NCI-H82 (cell line): ENCODE measurements at regions not wholly inside any gene's neighbourhood (a gene's known extent, or its start where the extent isn't known, plus 50 kb on each side); places are given as distances from the start of the nearest gene placed in this dataset.

ENCODE experiments used
- DNase-seq: peaks from one replicate; lab custom pipeline; 2025; lab: John Stamatoyannopoulos, UW

DNA sequence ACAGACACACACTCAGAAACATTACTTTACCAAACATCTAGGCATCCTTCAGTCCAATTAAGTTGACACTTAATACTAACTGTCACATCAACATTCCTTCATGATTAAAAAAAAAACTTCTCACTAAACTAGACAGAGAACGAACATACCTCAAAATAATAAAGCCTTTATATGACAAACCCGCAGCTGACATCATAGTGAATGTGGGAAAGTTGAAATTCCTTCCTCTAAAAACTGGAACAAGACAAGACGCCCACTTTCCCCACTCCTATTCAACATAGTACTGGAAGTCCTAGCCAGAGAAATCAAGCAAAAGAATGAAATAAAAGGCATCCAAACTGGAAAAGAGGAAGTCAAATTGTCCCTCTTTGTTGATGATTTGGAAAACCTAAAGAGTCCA is 96.9 kb upstream of the PPP1R9A start:
- no peak for DNase-seq

DNA sequence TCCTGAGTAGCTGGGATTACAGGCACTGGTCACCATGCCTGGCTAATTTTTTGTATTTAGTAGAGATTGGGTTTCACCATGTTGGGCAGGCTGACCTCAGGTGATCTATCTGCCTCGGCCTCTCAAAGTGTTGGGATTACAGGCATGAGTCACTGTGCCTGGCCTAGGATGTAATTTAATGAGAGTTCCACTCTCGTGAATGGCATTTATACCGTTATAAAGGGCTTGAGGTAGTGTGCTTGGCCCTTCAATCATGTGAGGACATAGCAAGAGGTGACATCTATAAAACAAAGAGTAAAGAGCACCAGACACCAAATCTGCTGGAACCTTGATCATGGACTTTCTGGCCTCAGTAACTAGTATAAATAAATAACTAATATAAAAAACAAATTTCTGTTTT is 93.5 kb upstream of the PPP1R9A start:
- no peak for DNase-seq

DNA sequence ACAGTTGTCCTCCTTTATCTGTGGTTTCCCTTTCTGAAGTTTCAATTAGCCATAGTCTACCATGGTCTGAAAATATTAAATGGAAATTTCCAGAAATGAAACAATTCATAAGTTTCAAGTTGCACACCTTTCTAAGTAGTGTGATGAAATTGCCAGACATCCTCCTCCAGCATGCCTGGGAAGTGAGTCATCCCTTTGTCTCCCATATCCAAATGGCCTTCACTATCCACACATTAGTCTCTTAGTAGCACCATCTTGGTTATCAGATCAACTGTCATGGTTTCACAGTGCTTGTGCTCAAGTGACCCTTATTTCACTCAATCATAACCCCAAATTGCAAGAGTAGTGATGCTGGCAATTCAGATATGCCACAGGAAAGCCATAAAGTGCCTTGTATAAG is 83.4 kb upstream of the PPP1R9A start:
- DNase-seq = no peak

DNA sequence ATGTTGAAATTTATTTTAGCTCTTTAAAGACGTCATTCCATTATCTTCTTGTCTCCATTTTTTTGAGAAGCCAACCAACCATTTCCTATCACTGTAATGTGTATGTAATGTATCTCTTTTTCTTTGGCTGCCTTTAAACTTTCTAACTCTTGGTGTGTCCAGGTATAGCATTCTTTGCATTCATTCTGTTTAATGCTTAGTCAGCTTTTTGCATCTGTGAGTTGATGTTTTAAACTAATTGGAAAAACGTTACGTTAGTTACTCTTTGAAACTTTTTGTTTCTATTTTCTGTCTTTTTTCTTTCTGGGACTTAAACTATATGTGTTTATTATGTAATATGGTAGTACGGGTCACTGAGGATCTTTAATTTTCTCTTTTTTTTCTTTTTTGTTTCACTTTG is 77.4 kb upstream of the PPP1R9A start:
- no peak for DNase-seq

DNA sequence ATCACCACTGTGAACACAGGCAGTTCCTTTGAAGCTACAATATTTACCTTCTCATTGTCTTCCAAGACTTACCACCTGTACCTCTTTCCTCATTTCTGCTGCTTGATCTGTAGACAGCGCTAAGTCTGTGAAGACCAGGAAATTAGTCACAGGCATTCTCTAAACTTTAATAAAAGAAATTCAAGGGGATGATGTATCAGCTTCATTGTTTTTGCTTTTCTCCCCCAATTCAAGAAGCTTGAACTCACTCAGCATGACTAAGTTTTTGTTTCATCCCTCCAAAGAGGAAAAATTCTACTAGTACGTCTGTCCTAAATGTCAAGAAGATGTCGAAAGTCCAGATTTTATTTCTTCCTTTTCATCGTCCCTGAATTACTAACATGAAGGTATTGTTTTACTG is 75.3 kb upstream of the PPP1R9A start:
- no peak for DNase-seq

DNA sequence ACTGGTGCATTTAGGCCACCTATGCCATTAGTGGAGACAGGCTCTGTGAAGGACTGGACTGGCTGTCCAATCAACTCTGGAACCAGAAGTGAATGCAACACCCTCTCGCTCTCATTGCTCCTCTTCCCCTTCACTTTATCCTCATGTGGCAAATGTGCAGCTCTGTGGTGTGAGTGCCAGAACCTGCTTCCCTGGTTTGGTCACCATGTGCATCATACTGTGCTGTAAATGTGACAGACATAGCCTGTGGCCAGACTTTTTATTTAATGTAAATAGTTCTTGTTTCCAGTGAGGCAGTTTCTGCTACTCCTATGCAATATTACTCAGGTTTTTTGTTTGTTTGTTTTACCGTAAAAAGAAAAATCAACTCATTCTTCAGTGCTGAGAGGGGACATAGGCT is 73.0 kb upstream of the PPP1R9A start:
- no peak for DNase-seq

DNA sequence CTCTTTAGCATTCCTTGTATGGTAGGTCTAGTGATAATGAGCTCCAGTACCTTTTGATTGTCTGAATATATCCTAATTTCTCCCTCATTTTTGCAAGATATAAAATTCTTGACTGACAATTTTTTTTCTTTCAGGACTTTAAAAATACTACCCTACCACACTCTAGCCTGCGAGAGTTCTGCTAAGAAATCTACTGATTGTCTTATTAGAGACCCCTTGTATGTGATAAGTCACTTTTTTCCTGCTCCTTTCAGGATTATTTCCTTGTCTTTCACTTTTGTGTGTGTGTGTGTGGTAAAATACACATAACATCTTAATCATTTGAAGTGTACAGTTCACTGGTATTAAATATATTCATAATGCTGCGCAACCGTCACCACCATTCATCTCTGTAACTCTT is 68.7 kb upstream of the PPP1R9A start:
- no peak for DNase-seq

DNA sequence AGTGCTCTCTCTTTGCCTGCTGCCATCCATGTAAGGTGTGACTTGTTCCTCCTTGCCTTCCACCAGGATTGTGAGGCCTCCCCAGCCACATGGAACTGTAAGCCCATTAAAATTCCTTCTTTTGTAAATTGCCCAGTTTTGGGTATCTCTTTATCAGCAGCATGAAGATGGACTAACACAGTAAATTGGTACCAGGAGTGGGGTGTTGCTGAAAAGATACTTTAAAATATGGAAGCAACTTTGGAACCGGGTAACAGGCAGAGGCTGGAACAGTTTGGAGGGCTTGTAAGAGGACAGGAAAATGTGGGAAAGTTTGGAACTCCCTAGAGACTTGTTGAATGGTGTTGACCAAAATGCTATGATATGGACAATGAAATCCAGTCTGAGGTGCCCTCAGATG is 63.8 kb upstream of the PPP1R9A start:
- no peak for DNase-seq

DNA sequence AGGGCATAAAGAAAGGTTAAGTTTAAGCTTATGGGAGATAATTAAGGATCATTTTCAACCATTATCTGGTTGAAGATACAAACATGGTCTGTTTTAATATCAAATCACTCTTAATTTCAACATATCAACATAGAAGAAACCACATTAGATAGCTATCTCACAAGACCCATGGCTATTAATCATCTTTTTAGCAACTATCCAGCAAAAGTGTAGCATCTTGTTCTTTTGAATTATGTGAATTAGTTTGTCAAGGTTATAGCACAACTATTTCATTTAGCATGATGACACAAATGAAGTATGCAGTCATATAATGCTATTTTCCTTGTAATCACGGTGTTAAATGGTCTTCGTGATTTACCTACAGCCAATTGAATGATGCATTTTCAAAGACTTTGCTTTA is 58.9 kb upstream of the PPP1R9A start:
- DNase-seq = no peak

DNA sequence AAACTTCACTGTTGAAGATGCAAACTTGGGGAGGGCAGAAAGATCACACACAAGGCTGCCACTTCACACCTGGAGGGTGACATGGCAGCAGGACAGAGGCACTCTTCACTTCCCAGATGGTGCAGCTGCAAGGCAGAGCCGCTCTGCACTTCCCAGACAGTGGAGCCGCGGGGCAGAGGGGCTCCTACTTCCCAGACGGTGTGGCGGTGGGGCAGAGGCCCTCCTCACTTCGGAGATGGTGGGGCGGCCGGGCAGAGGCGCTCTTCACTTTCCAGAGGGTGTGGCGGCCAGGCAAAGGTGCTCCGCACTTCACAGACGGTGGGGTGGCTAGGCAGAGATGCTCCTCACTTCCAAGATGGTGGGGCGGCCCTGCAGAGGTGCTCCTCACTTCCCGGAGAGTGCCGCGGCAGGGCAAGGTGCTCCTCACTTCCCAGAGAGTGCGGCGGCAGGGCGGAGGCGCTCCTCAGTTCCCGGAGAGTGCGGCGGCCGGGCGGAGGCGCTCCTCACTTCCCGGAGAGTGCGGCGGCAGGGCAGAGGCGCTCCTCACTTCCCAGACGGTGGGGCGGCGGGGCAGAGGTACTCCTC is 58.3 kb upstream of the PPP1R9A start:
- DNase-seq = no peak

DNA sequence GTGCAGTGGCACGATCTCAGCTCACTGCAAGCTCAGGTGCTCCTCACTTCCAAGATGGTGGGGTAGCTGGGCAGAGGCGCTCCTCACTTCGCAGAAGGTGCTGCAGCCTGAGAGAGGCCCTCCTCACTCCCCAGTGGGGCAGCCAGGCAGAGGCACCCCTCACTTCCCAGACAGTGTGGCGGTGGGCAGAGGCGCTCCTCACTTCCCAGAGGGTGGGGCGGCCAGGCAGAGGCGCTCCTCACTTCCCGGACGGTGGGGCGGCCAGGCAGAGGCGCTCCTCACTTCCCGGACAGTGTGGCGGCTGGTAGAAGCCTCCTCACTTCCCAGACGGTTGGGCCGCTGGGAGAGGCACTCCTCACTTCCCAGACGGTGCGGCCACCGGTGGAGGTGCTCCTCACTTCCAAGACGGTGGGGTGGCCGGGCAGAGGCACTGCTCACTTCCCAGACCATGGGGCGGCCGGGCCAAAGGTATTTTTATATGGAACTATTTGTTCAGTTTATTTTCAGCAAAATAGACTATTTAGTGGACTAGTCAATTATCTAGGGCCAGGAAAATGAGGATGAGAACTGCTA is 57.7 kb upstream of the PPP1R9A start:
- DNase-seq = no peak

DNA sequence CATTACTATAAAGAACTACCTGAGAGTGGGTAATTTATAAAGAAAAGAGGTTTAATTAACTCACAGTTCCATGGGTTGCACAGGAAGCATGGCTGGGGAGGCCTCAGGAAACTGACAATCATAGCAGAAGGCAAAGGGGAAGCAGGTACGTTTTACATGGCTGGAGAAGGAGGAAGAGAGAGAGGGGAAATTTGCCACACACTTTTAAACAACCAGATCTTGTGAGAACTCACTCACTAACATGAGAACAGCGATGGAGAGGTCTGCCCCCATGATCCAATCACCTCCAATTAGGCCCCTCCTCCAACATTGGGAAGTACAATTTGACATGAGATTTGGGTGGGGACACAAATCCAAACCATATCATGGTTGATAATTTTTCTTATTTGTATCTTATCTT is 51.8 kb upstream of the PPP1R9A start:
- DNase-seq = no peak

DNA sequence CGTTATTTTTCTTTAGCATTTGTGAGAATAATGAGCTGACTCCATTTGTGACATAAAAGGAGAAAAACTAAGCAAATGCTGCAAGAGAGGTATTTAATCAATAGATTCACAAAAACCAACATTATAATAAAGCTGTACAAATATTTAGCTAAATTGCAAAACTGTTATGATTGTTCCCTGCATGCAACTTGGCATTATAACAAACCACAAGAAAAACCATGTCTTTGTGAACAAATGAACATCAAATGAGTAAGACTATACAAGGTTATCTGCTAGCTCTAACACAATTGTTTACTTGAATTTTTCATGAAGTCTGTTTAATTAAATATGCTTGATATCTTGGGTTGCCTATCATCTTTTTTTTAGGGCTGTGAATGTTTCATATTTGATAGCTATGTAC is 50.8 kb upstream of the PPP1R9A start:
- DNase-seq = no peak
